GM21737 (cell line): ENCODE measurements at regions not wholly inside any gene's neighbourhood (a gene's known extent, or its start where the extent isn't known, plus 50 kb on each side); places are given as distances from the start of the nearest gene placed in this dataset.
"Not testable (repeated sequence)": the region's sequence is repeated elsewhere in the genome, so short reads cannot be mapped to it uniquely, and the experiment has no call there.

Experiments used
- ATAC-seq: cut with Tn5 transposase; IDR thresholded peaks from one replicate; pipeline ENCODE4 v1.9.1; 2021; ENCODE audit warnings: mild to moderate bottlenecking, moderate library complexity; ENCODE audit not compliant: unreplicated experiment

DNA sequence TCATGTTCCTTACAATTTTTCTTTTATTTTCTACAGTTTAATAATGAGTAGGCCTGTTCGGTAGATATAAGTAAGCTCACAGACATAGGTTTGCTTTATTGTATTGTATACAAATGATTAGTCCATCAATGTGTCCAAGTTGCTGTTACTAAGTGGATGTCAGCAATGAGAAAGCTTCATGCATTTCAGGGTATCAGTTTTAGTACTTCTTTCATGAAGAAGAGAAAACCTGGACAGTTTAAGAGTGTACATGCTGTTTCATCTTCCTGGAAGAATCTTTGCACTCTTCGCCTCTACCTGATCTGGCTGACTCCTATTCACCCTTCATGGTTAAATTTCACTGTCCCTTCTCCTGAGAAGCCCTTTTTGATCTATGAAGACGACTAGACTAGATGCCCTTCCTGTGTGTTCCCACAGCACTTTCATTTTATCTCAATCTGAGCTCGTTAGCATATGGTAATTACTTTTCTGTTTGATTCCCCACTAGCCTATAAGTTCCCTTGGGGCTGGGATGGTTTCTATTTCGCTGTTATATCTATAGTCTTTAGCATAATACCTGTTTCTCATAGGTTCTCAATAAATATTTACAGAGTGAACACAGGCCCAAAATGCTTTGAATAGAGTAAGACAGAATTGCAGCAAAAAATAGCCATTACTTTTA lies 70.7 kb downstream of the CETN3 start:
- ATAC-seq: peak; percentile 88

DNA sequence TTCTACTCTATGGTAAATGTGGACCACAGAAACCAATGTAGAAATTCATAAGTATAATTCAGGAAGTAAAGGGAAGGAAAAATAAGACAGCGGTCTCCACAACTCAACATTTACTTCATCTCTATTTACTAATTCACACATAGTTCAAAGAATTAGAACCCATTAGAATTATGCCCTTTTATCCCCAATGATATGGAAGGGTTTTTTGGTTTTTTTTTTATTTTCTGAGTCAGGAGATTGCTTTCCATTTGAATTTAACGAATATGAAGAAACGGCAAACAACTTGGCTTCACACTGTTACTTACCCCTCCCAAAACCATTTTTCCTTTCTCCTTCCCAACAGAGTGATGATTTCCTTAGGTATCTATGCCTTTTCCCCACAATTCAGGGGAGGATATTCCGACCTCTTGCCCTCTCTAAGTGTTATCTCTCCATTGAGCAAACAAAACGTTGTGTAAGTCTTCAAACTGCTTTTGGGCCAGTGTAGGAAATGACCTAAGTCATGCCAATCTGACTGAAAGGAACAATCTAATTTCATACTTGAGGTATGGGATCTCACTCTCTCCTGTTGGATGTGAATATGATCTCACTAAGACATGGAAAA lies 72.0 kb downstream of the CETN3 start:
- ATAC-seq: no peak

DNA sequence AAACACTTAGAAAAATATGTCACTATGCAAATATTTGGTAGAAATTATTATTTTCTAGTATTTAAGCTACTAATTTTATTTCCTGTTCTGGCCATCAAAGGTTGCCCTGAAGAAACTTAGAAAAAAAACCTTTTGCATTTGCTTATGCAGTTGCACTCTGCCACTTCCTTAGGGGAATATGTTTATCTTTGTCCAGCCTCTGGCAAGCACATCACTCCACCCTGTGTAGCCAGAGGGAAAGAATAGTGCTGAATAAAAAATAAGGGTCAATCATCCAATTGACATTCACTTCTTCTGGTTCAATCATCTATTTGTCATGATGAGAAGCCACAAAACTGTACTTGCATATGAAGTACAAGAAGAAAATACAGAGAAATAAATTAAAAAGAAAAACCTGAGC lies 72.8 kb downstream of the CETN3 start:
- no peak for ATAC-seq

DNA sequence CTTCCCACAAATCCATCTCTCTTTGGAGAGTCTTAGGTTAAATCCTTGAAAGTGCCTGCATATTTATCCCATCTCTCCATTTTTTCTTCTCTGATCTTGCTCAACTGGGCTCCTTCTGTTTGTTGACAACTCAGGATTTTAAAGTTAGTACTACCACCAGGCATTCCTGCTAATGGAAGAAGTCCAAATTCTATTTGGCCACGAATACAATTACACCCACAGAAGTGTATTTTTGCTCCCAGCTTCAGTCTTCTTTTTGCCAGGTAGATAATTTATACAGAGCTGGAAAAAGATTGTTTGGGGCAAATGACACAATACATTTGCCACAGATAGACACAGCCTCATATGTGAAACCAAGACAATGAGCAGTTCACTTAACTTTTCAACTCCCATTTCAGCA lies 74.8 kb downstream of the CETN3 start:
- ATAC-seq: no peak

DNA sequence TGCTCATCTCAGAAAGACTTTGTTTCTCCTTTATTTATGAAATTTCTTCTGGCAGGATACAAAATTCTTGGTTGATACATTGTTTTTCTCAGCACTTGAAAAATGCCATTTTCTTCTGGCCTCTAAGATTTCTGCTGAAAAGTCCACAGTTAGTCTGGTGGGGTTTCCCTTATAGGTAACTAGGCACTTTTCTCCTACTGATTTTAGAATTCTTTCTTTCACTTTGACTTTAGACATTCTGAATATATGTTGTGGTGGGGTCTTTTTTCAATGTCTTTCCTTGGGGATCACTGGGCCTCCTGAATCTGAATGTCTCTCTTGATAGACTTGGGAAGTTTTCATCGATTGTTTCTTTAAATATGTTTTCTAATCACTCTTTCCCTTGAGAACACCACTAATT lies 79.6 kb downstream of the CETN3 start:
- no peak for ATAC-seq

DNA sequence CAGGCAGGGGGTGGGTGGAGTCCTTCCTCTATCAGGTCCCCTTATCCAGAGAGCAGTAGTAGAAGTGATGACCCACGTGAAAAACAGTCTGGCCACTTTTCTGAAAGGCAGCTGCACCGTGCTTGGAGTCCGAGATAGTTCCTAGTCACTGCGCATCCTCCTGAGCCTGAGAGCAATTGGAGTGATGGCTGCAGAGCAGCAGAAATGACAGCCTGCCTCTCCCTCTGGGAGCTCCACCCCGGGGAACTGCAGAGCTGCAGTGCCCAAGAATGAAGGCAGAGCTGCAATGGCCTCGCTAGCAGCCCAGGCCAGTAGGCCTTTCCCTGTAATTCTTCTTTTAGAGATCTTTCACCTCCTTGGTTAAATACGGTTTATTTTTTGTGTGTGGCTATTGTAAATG lies 82.6 kb downstream of the CETN3 start:
- ATAC-seq: no peak

DNA sequence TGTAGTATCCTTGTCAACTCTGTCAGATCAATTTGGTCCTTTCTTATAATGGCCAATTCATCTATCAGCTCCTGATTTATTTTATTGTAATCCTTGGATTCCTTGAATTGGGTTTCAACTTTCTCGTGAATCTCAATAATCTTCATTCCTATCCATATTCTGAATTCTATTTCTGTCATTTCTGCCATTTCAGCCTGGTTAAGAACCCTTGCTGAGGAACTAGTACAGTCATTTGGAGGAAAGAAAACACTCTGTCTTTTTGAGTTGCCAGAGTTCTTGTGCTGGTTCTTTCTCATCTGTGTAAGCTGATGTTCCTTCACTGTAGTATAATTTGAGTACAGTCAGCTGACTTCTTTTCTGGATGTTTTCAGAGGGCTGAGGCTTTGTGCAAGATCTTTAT lies 84.5 kb downstream of the CETN3 start:
- no peak for ATAC-seq

DNA sequence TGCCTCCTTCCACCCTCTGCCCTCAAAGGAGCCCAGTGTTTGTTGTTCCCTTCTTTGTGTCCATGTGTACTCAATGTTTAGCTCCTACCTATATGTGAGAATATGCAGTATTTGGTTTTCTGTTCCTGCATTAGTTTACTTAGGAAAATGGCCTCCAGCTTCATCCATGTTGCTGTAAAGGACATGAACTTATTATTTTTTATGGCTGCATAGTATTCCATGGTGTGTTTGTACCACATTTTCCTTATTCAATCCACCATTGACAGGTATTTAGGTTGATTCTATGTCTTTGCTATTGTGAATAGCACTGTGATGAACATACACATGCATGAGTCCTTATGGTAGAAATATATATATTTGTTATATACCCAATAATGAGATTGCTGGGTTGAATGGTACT lies 89.2 kb downstream of the CETN3 start:
- ATAC-seq: not testable (repeated sequence)

DNA sequence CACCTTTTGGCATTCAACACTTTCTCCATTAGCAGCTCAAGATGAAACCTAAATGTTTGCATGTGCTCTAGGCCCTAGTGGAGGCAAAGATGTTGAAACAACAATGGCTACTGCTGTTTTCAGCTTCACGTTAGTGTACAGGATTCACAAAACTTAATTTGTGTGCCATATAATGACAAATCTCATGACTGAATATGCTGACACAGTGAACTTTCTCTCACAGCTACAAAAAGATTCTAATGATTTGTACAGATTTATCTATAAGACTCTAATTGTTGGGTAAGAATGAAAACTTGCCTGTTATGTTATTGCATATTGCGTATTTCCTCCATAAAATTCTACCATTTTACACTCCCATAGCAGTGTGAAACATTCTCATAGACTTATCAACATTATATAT lies 97.5 kb downstream of the CETN3 start:
- ATAC-seq: no peak

DNA sequence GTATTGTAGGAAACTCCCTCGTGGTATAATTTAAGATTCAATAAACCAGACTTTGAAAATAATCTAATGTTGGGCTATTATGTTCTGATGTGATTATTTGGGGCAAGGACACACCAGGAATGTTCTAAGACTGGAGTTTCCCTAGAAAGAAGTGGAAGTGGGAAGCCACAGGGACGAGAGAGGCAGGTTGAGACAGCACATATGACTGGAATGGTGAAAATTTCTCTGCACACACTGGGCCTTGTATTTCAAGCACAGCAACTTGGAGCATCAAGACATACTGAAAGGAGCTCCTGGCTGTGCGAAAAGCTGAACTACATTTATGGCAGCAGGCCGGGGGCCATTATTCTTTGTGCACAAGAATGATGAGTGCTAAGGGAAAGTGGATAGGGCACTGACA lies 98.2 kb downstream of the CETN3 start:
- ATAC-seq: no peak

DNA sequence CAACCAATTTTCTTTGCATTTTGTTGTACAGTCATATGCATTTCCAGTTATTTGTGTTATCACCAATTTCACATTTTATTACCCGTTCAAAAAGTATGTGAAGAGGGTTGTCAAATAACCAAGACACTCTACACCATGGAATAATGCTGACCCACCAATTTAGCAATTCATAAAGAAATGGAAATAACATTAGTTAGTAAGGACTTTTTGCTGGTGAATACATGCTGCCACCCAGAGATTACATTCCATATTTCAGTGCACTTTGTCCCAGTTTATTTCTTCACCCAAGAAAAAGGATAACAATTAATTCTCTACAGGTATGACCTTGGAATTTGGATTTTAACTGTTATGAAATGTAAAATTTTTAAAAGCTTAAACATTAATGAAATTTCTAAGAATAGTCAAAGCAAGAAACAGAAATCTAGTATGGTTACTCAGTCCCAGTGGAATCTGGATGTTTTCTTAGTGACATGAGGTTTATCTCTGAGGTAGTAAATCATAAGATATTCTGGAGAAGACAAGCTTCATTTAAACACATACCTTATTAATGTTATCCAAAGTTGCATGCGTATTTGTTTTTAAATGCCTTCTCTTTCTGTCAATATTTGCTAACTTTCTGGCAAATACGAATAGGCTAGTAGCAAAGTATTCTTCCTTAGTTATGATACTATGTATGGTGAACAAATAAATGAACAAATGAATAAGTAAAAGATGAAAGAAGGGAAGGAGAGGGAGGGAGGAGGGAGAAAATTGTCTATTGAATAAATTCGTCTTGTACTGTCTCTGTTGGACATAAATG lies 100.6 kb downstream of the CETN3 start:
- no peak for ATAC-seq

DNA sequence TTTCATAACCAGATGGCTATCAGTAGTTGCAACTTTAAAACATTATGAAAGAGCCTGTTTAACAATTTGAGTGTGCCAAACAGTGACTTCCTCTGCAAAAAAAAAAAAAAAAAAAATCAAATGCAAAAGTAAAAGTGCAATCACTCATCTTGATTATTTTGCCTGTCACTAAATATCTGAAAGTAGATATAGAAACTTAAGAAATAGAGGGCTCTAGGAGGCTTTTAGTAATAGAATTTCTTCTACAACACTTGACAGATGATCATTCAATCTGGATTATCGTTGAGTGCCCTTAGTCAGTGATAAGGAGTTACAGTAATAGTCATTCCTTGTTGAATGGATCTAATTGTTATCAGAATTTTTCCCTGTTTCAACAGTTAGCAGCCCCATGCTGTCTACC lies 101.8 kb downstream of the CETN3 start:
- no peak for ATAC-seq

DNA sequence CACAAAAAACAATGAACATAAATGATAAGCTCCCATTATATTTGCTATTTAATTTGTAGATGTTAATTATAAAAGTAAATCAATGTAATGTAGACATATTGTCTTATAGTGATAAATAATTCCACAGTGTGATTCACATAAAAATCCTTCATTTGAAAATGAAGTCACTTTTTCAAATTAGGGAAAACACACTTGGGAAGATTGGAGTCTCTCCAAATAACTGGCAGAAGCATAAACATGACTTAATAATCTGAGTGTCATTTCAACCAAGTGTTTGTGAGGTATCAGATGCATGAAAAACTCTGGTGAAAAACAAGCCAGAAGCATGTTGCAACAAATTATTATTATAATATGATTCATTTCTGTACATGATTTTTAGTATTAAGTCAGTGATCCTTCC lies 102.2 kb downstream of the CETN3 start:
- no peak for ATAC-seq

DNA sequence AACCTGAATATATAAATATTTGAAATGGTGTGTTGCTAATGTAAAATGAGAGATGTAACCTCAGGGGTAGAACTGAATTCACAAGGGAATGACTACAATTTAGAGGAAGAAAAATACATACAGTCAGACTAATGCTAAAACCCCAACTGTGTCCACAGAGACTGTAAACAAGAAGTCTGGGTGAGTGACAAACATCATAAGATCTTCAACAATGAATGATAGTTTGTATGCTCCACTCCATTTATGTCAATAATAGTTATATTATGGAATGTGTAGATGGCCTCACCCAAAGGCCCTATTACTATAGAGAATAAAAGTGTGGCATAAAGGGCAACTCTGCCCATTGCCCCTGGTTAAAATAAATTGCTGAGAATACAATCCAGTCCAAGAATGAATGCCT lies 102.9 kb downstream of the CETN3 start:
- ATAC-seq: no peak

DNA sequence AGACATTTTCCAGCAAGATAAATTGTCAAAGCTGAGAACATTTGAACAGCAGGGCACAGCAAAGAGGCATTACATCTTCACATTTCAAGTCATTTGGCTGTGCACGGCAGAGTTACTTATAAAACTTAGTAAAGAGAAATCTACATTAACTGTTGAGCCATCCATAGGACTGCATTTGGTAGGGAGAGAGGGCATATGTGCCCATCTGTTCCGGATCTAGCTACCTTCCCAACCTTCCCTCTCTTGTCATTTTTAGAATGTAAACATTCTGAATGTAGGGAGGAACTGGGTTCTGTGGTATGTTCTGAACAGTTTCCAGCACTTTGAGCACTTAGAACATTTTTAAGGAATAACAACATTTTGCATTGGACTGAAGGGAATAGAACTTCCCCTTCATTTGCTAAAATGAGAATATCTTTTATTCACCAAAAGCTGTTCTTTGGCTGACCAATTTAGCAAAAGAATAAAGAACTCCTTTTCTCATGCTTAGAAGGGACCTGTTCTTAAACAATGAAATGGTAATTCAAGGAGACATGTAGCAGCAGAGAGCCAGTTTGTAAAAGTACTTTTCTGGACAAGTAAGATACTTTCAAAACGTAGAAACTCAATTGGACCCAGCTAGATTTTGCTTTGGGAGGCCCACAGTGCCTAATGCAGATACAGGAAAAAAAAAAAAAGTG lies 104.4 kb downstream of the CETN3 start:
- no peak for ATAC-seq

DNA sequence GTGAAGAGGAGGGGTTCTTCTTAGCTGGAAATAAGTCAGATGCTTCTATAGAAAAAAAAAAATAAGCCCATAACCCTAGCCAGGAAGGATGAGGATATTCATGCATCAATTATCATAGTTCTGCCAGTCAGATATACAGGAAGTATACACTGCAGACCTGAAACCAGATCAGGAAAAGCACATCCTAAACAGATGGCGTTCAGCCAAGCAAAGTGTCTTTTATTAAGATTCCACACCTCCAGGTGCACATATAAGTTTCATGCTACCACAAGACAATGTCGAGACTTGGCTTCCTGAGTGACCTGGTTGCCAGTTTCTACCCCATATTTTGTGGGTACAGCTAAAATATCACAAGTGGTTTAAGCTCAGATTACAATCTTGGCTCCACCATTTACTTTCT lies 108.3 kb downstream of the CETN3 start:
- ATAC-seq: peak; percentile 69

DNA sequence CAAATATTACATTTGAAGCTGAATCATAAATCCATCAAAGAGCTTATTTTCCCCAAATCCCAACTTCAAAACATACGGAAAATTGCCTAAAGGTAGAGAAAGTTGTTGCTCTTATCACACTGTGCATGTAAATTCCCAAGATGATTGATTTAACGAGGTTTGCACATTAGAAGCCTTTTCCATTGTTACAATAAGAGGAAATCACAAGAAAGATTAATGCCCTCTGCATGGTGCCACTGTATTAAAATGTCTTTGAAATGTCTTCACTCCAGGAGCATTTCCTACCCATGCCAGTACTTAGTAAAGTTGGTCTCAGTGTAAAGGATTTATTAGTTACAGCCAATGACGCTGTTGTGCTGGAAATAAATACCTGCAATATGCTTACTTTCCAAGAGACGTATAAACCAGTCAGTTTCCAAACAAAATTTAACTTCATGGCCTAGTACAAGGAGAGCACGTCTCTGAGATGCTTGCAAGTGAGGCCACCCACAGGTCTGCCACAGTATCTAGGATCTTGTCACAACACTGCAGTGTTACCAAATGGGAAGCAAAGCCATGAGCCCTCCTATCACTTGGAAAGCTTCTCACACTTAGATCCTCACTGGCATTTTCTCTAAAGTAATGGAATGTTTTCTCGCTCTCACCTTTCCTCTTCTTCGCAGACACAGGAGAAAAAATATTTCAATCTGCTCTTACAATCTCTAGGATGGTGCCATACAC lies 112.4 kb downstream of the CETN3 start:
- ATAC-seq: no peak

DNA sequence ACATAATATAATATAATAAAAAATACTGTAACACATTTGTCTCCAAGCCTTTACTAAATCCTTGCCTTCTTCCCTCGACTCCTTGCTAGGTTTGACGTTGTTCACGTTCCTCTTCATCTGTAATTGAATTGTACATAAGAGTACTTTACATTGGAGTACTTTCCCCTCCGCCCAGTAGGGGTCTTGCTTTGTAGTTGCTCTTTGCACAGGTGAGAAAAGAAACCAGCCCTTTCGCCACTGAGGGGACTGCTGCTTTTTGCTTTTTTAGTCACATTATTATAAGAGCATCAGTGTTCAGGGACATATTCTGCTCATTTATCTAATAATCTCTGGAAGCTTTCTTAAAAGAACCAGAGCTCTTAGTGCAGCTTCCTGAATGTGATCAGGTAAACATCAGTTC lies 115.0 kb downstream of the CETN3 start:
- ATAC-seq: no peak

DNA sequence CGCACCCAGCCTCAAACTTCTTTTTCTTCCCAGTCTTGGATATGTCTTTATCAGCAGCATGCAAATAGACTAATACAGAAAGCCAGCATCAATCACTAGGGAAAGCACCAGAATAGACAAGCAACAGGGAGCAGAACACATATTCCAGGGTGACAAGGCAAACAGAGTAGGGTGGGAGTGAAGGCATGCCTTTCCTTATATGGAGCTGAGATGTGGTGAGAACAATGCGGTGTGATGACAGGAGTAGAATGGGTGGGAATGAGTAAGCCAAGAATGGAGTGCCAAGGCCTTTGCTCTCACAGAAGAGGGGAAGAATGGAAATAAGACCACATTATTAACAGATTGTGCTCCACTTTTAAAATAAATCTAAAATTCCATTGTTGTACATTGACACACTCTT lies 115.6 kb downstream of the CETN3 start:
- no peak for ATAC-seq

DNA sequence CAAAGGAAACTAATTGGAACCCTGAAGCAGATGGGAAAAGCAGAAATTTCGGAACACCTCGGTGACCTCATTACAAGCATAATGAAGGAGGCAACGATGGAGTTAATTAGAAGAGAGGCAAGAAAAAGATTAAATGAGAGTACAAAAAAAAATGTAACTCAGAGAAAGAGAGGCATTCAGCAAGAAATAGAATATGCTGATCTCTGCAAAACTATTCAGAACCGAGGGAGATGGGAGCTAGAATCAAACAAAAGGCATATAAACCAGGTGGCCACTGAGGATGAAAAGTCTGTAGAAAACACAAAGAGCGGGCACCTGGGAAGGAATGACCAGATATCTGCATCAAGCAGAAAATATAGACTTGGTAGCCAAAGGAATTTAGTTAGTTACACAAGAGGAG lies 118.9 kb downstream of the CETN3 start:
- ATAC-seq: no peak

DNA sequence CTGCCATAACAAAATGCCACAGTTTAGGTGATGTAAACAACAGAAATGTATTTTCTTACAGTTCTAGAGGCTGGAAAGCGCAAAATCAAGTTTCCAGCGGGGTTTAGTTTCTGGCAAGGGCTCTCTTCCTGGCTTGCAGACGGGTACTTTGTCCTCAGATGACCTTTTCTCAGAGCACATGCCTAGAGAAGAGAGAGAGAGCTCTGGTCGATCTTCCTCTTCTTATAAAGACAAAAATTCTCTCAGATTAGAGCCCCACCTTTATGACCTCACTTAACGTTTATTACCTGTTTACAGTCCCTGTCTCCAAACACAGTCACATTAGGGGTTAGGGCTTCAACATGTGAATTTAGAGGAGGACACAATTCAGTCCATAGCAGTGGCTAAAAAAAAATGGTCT lies 119.7 kb downstream of the CETN3 start:
- no peak for ATAC-seq
